ENCODE measurements at regions not wholly inside any gene's neighbourhood (a gene's known extent, or its start where the extent isn't known, plus 50 kb on each side); places are given as distances from the start of the nearest gene placed in this dataset.

GRCh38 chr18:27667064-27667463 is 482.0 kb upstream of the CHST9 start:
- no peak for DNase-seq (ENCODE audit: unreplicated experiment)
- CTCF ChIA-PET = interaction anchor here (0.7 kb wide), 1 partner anchor 18 kb away, joined by 4 read pairs; no protein-coding TSS in a partner anchor
- POLR2A ChIA-PET = interaction anchor here (0.6 to 0.7 kb wide), 2 partner anchors 127 to 670 kb away, joined by 3 to 4 read pairs; no protein-coding TSS in a partner anchor
- Mint-ChIP-seq H3K36me3 (ENCODE audit: insufficient read depth, unreplicated experiment) (no peaks in the 10 kb centered on the region), H3K4me3 (ENCODE audit: unreplicated experiment) (no peak overlapping the region), H3K27ac (ENCODE audit: low read depth, unreplicated experiment) (no peak overlapping the region), H3K27me3 (ENCODE audit: insufficient read depth, unreplicated experiment) (no peaks in the 10 kb centered on the region), H3K4me1 (ENCODE audit: insufficient read depth, unreplicated experiment) (no peaks in the 10 kb centered on the region), H3K9me3 (ENCODE audit: unreplicated experiment) (no peaks in the 10 kb centered on the region)
- no peak for TF ChIP-seq CTCF (IDR thresholded peaks at IDR 0.05; ENCODE audit: unreplicated experiment)
- BruUV-seq (replicated peaks) = no TSS peak
- intact Hi-C loops (cut with micrococcal nuclease) = no loop called here

GRCh38 chr18:27666016-27666415 is 480.9 kb upstream of the CHST9 start:
- TF ChIP-seq CTCF (IDR thresholded peaks at IDR 0.05; ENCODE audit: unreplicated experiment) = no peak
- intact Hi-C loops (cut with micrococcal nuclease) = no loop called here
- Mint-ChIP-seq H3K27me3 (ENCODE audit: insufficient read depth, unreplicated experiment) (no peaks in the 10 kb centered on the region), H3K27ac (ENCODE audit: low read depth, unreplicated experiment) (no peak overlapping the region), H3K4me1 (ENCODE audit: insufficient read depth, unreplicated experiment) (no peaks in the 10 kb centered on the region), H3K4me3 (ENCODE audit: unreplicated experiment) (no peak overlapping the region), H3K36me3 (ENCODE audit: insufficient read depth, unreplicated experiment) (no peaks in the 10 kb centered on the region), H3K9me3 (ENCODE audit: unreplicated experiment) (no peaks in the 10 kb centered on the region)
- CTCF ChIA-PET = interaction anchor here (0.6 to 0.9 kb wide), 2 partner anchors 19 to 1355 kb away, joined by 3 read pairs; no protein-coding TSS in a partner anchor
- POLR2A ChIA-PET = interaction anchor here (0.7 kb wide), 1 partner anchor 328 kb away, joined by 3 read pairs; no protein-coding TSS in a partner anchor
- no peak for DNase-seq (ENCODE audit: unreplicated experiment)
- BruUV-seq (replicated peaks) = no TSS peak

- Mint-ChIP-seq H3K4me3 (ENCODE audit: unreplicated experiment) (no peak overlapping the region), H3K9me3 (ENCODE audit: unreplicated experiment) (no peaks in the 10 kb centered on the region), H3K27me3 (ENCODE audit: insufficient read depth, unreplicated experiment) (no peaks in the 10 kb centered on the region), H3K27ac (ENCODE audit: low read depth, unreplicated experiment) (no peak overlapping the region), H3K4me1 (ENCODE audit: insufficient read depth, unreplicated experiment) (no peaks in the 10 kb centered on the region), H3K36me3 (ENCODE audit: insufficient read depth, unreplicated experiment) (no peaks in the 10 kb centered on the region)
- ChIA-PET POLR2A (interaction anchor here (0.7 kb wide), 1 partner anchor 328 kb away, joined by 3 read pairs; no protein-coding TSS in a partner anchor), CTCF (interaction anchor here (0.6 to 0.9 kb wide), 5 partner anchors 20 to 1354 kb away, joined by 3 read pairs; no protein-coding TSS in a partner anchor)
- no peak for TF ChIP-seq CTCF (IDR thresholded peaks at IDR 0.05; ENCODE audit: unreplicated experiment)
- no peak for DNase-seq (ENCODE audit: unreplicated experiment)
- no TSS peak for BruUV-seq (replicated peaks)
- intact Hi-C loops (cut with micrococcal nuclease) = no loop called here
These were observed 480.2 kb upstream of the CHST9 start for GRCh38 chr18:27665264-27665799.

GRCh38 chr18:27662949-27663348 is 477.8 kb upstream of the CHST9 start:
- H3K27ac Mint-ChIP-seq (ENCODE audit: low read depth, unreplicated experiment) = no peak overlapping the region
- H3K4me1 Mint-ChIP-seq (ENCODE audit: insufficient read depth, unreplicated experiment) = no peaks in the 10 kb centered on the region
- no peak for TF ChIP-seq CTCF (IDR thresholded peaks at IDR 0.05; ENCODE audit: unreplicated experiment)
- no peaks in the 10 kb centered on the region for H3K27me3 Mint-ChIP-seq (ENCODE audit: insufficient read depth, unreplicated experiment)
- H3K9me3 Mint-ChIP-seq (ENCODE audit: unreplicated experiment) = no peaks in the 10 kb centered on the region
- intact Hi-C loops (cut with micrococcal nuclease) = no loop called here
- CTCF ChIA-PET = no interaction called here
- no peak for DNase-seq (ENCODE audit: unreplicated experiment)
- no peaks in the 10 kb centered on the region for H3K36me3 Mint-ChIP-seq (ENCODE audit: insufficient read depth, unreplicated experiment)
- POLR2A ChIA-PET = no interaction called here
- BruUV-seq (replicated peaks) = no TSS peak
- H3K4me3 Mint-ChIP-seq (ENCODE audit: unreplicated experiment) = no peak overlapping the region

All from MCF 10A (cell line).